ENCODE measurements at regions not wholly inside any gene's neighbourhood (a gene's known extent, or its start where the extent isn't known, plus 50 kb on each side); places are given as distances from the start of the nearest gene placed in this dataset.
A peak's percentile ranks its signal among the peaks of the same experiment; 100 is the strongest.

DNA sequence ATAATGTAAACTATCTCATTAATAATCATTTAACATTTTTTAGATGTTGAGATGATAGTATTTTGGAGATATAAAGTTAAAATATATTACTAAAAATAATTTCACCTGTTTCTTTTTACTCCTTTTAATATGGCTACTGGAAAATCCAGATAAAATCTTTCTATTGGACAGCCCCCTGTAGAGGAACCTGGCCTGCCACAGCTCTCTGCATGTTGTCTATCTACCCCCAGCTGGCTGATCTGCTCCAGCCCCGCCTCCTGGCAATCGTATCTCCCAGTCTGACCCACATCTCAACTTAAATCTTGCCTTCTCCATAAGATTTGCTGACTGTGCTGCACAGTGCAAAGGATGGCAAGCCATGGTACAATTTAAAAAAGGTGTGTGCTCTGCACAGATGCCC is 182.8 kb downstream of the SIPA1L2 start:
- DNase-seq (ENCODE audit: low read depth): no peak

DNA sequence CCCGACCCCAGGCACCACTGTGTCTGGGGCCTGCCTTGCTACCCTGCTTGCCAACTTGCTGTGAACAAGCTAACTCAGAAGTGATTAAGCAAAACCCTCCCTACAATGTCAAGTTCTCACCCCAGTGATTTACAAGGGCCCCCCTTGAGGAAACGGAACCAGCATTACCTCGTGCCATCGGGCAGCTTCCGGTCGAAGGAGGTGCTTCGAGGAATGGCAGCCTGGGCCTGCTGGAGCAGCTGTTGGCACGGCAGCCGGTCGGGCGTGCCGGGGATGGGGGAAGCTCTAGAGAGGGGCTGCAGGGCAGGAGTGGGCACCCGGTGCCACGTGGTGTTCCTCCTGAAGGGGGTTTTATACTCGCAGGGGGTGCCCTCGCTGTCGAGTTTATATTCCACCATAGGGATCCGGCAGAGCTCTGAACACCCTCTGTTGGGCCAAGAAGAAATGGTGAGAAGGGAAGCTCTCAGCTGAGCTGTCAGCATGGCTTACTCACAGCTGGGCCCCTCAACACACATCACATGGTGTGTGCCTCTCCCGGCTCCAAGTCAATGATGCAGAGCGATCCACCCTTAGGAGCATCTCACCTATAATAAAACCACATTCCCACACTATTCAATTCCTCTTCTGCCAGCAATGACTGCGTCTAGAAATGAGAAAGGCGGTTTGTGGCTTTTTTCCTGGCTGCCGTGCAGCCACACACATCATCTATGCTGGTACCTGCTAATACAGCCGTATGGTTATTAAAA is 184.4 kb downstream of the SIPA1L2 start:
- peak; percentile 18 for DNase-seq (ENCODE audit: low read depth)

DNA sequence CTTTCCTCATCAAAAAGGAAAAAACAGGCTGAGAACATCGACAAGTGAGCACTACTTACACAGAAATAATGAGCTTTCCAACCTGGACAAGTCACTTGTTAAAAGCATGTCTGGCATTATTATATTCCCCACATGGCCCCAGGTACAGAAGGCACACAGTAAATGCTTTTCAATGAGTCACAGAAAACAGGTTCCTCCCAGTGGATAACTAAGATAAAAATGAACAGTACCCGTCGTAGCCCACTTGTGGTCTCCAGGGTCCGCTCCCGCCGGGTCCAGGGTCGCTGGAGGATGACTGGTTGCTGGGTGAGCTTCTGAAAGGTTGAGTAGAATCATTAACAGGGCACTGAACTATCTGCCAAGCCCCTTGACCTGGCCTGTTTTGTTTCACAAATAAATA is 186.6 kb downstream of the SIPA1L2 start:
- DNase-seq (ENCODE audit: low read depth): no peak

DNA sequence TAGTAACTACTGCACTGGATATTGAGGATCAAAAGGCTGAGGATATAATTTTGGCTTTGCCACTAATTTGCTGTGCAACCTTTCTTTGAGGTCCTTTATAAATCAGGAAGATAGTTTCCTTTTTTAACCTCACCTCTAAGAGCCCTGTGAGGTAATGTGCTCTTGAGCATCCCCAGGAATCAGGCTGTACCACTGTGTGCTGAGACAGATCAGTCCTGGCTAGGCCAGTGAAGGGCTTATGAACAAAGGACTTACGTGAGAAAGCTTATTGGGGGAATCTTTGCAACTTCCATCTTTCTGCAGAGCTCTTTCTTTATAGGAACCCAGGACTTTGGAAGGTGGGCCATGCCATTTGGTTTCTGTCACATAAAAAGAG is 188.9 kb downstream of the SIPA1L2 start:
- no peak for DNase-seq (ENCODE audit: low read depth)

DNA sequence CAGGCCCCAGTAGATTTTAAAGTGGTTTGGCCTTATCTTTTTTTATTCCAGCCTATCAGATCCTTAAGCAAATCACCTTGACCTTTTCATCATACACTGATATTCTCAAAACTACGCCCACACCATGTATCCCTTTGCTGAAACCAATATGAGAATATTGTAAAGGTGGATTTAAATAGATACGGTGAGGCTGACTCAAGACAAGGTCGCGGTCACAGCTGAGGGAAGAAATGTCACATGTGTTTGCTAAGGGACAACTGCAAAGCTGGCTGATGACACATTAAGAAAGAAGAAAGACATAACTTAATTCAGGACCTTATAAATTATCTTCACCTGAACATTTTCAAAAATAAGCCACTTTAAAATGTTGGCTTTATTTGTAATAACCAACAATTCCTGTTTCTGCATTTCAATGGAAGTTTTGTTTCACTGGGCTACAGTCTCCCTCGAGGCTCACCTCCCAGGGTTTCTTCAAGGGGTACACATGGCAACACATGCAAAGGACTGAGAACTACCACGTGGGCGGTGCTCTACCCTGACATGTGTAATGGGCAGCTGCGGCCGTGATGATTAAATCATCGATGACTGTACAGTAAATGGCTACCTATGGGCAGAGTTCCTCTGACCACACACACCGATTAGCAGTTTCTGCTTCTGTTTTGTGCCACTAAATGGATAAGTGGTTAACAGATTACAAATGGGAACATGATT is 189.5 kb downstream of the SIPA1L2 start:
- peak; percentile 55 for DNase-seq (ENCODE audit: low read depth)

DNA sequence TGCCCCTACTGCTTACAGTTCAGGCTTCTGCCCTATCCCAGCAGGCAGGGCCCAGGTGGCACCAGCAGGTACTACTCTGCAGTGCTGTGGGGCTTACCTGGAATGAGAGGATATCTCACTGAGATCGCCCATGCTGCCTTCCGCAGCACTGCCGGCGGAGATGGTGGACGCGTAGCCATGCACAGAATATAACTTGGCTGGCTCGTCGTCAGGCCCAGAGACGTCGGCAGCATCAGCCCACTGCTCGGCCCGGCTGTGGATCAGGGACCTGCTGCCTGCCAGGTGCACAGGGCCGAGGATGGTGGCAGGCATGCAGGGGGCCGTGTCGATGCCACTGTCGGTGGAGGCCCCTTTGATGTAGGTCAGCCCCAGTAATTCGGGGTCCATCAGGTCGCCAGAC is 190.9 kb downstream of the SIPA1L2 start:
- no peak for DNase-seq (ENCODE audit: low read depth)

DNA sequence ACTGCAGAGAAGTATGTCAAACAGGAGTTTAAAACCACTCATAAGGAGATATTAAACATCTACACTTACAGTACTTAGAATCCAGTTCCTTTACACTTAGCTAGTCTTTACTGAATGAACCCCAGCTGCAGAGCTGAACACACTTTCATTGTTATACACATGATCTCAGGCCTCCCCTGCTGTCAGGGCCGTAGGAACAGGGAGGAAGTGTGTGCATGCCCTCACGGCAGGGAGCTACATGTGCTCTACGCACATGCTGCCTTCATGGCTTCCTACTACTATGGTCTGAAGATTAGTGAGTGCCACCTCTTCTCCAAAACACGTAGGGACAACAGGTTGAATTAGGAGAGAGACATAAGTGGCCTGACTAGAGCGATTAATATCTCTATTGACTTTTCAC is 191.5 kb downstream of the SIPA1L2 start:
- no peak for DNase-seq (ENCODE audit: low read depth)

DNA sequence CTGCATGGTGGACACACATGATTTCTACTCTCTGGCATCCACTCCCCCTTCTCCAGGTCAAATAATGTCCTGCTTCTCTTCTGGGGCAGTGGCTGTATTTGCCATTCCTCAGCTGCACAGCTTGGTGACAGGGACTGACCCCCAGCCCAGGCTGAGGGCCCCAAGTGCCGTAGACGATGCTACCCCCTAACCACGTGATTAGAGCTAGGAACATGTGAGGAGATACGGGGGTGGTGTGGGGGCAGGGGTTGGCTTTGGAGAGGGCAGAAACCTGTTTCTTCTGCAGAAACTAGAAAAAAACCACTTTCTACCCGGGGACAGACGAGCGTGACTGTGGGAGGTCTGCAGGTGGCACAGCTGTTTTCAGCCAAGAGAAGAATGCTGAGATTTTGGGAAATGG is 192.4 kb downstream of the SIPA1L2 start:
- no peak for DNase-seq (ENCODE audit: low read depth)

DNA sequence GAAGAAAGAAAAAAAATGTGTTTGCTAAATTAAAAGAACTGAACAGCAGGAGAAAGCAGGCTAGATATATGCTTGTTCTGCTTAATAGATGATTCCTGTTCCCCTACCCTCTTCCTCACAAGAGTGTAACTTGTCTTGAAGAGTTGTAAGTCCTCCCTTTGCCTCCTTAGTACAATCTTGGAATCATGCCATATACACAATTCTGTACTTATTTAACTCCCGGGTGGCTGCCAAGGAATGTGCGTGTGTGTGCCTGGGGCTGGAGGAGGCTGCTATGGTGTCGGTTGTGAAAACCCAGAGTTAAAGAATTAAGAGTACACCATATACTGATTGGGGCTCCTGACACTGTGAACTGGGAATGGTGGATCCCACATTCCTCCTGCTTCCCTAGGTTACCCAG is 194.2 kb downstream of the SIPA1L2 start:
- no peak for DNase-seq (ENCODE audit: low read depth)

DNA sequence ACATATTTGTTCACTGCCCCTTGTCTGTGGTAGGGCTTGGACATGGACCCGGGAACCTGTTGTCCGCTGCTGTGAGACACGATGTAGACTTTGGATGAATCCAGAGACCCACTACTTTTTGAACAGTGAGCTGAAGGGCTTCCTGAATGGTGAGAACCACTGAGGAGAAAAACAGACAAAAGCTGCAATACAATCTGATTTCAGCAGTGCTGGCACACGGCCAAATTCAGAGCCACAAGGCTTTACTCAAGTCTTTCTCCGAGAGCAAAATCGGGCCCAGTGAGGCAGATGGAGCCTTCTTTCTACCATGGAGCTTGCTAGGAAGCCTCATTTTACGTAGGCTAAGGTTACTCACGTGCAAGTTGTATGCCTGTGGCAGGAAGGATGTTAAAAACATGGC is 197.6 kb downstream of the SIPA1L2 start:
- no peak for DNase-seq (ENCODE audit: low read depth)

DNA sequence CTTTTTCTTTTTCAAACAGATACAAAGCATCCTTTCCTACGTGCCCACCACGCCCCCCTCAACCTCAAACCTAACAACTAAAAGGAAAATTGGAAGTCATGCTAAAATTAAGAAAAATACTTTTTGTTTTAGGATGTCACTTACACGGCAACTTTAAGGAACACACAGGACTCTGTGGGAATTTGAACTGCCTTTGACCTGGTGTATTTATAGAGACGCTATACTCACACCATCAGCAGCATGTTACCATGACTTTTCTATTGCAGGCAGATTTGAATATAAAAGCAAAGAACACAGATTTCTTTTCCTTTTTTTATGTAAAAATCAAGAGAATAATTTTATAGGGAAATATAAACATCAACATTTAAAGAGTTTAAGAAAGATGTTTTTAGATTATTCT is 198.2 kb downstream of the SIPA1L2 start:
- no peak for DNase-seq (ENCODE audit: low read depth)

DNA sequence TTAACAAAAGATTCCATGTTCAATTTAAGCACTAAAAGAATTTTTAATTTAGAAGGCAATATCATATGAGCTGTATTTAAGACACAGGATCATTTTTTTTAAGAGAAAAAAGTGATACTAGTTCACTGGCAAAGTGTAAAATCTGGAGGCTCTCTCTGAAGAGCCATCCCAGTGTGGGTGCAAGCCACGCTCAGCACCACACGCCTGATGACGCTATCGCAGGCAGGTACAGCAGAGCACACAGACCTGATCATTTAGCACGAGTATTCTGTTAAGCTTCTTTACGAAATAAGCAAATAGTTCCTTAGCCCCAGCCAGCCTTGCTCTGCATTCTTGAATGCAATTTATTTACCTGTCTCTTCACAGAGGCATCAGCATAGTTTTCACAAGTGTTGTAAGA is 198.6 kb downstream of the SIPA1L2 start:
- DNase-seq (ENCODE audit: low read depth): no peak

DNA sequence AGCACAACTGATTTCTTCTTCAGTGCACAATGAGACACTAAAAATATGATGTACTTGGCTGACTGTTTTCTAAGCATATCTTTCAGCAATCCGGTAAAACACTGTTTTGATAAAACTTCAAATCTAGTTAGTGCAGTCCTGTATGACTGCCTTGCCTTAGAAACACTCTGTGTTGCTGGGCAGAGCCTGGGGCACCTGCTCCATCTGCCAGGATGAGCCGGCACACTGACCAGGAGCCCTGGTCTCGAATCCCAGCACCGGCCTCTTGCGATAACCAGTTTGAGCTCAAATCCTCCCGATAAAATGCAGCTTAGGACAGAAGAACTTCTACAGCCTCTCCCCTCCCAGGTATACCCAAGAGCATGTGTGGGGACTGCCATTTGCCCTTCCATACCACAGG is 199.5 kb downstream of the SIPA1L2 start:
- DNase-seq (ENCODE audit: low read depth): no peak

DNA sequence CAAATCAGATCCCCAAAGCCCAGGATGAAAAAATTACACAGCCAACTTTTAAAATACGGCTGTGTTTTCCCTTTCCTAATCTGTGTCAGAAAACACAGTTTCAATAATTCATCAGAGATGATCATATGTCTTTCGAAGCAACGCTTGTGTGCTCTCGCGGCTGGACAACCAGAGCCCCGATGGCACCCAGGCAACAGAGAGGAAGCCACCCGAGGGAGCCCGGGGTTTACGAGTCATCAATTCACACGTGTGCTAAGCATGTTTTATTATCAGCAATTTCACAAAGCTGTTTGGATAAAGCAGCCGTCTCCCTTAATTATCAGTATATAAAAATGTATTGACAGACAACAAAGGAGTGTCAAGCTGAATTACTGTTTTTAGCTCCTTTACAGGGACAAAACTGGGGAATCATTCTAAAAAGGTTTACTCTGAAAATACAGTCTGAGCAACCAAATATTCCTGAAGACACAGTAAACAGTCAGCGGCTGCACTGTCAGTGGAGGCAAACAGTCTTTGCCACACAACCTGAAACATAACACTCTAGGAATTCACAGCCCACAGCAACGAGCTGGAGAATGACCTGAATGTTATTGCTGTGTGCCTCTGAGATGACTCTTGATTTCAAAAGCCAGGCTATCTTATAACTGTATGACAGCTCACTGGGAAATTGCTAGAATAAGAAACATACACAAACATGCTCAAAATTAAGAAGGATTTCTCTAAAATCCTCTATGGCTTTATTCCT is 201.0 kb downstream of the SIPA1L2 start:
- DNase-seq (ENCODE audit: low read depth): no peak

DNA sequence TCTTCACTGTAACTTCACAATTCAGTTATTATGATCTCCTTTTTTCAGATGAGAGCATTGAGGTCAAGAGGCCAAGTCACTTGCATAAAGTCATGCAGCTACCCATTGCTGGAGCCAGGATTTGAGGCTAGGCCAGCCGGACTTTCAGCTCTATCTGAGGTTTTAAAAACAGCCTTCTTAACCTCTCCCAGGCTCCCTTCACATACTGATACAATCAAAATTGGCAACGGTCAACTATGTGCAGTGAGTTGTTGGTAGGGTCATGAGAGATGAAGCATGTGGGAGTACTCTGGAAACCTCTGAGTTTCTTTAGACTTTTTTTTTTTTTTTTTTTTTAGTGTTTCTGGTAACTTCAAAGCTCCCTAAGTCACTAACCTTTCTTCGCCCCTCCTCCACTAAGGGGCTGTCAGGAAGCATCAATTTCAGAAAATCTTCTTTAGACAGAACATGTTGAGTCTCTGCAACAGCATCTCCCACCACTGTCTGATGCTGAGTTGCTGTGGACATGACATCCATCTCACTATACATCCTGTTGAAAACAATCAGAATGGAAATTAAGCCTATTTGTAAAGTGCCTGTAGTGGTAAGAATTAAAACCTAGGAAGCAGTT is 201.8 kb downstream of the SIPA1L2 start:
- DNase-seq (ENCODE audit: low read depth): no peak

DNA sequence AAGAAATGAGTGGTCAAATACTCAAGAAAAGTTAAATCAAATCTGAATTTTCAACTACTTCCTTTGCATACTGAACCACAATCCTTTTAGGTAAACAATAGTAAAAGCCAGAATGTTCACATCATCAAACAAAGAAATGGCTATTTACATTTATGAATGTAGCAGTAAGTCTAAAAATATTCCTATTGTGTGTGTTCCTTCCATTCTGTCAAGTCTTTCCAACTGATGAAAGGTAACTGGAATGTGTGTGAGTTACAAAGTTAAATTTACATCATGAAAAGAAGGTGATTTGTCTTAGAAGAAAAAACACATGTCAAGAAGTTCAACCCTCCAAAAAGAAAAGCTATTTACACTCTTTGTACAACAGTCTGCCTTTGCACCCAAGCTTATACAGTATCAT is 203.1 kb downstream of the SIPA1L2 start:
- no peak for DNase-seq (ENCODE audit: low read depth)

DNA sequence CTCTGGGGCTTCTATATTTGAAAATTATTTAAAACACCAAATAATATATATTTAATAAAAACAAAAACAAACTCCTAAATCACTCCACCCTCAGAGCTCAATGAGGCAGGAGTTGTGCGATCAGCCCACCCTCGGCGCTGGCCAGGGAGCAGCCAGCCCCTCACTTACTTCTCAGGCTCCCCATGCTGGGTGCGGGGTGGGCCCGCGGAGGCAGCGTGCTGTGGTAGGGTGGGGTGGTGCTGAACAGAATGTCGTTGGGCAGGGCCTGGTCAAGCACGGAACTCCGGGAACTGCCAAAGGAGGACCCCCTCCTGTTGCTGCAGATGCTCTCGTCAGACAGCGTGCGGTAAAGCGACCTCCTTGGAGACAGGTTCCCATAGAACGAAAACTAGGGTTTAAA is 204.5 kb downstream of the SIPA1L2 start:
- no peak for DNase-seq (ENCODE audit: low read depth)

DNA sequence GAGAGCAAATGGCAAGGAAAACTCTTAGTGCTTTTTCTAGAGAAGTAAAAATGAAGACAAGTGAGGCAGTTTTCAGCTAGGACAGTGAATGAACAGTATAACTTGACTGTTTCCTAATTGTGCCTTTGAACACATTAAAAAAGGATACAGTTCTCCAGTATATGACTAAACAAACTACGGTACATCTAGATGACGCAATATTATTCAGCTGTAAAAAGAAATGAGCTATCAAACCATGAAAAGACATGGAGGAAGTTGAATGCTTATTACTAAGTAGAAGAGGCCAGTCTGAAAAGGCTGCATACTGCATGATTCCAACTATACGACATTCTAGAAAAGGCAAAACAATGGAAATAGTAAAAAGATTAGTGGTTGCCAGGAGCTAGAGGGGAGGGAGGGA is 206.3 kb downstream of the SIPA1L2 start:
- no peak for DNase-seq (ENCODE audit: low read depth)

DNA sequence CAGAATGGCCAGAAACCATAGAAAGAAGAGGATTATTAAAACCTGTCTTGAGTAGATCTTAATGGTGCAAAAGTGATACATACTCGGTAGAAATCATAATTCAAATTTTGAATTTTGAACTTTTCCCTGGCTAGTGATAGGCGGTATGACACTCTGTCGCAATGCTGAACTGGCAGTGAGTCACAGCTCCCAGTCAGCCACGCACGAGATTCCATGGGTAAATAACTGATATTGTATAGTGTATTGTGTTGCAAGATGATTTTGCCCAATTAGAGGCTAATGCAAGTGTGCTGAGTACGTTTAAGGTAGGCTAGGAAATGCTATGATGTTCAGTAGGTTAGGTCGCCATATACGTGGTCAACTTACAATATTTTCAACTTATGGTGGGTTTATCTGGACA is 207.0 kb downstream of the SIPA1L2 start:
- DNase-seq (ENCODE audit: low read depth): peak; percentile 10

DNA sequence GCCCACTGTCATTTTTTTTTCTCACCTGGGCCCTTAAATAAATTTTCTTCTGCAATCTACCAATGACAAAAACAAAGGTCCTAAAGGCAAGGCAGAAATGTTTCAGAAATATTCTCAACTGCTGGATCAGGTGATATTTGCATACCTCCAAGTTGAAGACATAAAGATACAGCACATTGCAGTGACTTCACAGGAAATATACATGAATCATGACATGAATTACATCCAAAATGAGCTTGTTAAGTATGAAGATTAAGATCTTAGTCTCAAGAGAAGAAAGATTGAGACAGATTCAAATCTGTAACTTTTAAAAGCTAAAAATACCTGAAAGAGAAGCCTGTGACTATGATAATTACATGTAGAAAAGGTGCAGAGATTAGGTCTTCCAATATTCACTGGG is 207.8 kb downstream of the SIPA1L2 start:
- peak; percentile 39 for DNase-seq (ENCODE audit: low read depth)

DNA sequence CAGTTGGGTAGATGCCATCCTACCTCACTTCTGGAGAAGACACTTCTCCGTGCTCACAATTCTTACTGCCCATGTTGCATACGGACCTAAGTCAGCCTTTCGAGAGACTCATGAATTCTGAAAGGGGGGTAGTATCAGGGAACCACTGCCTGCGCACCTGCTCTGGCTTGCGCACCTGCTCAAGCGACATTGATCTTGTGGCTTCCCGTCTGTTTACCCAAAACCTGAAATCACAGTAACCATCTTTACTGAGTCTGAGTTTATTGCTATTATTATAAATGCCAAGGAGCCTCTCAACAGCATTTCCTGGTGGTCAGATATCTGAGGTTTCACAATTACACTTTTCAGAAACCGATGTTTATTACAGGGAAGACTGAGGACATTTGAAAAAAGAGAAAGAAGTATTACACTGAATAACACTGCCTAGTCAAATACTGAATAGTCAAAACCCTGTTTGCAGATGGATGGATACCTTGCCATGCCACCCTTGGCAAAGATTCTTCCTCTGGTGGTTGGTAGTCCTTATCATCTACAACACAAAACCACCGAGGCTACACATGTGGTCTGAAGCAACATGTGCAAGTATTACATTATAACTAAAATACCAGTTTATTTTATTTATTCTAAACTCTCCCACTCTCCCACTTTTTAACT is 208.7 kb downstream of the SIPA1L2 start:
- DNase-seq (ENCODE audit: low read depth): no peak

Data from HT1080 (cell line).